ENCODE measurements at regions not wholly inside any gene's neighbourhood (a gene's known extent, or its start where the extent isn't known, plus 50 kb on each side); places are given as distances from the start of the nearest gene placed in this dataset.

- DNase-seq (ENCODE audit: low spot score) (no peak), ATAC-seq (ENCODE audit: low FRiP score) (no peak)
- TF ChIP-seq, protein P1, sequence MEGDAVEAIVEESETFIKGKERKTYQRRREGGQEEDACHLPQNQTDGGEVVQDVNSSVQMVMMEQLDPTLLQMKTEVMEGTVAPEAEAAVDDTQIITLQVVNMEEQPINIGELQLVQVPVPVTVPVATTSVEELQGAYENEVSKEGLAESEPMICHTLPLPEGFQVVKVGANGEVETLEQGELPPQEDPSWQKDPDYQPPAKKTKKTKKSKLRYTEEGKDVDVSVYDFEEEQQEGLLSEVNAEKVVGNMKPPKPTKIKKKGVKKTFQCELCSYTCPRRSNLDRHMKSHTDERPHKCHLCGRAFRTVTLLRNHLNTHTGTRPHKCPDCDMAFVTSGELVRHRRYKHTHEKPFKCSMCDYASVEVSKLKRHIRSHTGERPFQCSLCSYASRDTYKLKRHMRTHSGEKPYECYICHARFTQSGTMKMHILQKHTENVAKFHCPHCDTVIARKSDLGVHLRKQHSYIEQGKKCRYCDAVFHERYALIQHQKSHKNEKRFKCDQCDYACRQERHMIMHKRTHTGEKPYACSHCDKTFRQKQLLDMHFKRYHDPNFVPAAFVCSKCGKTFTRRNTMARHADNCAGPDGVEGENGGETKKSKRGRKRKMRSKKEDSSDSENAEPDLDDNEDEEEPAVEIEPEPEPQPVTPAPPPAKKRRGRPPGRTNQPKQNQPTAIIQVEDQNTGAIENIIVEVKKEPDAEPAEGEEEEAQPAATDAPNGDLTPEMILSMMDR (IDR thresholded peaks at IDR 0.05): no peak
Observed at GRCh38 chr18:24663026-24663425, 202.6 kb downstream of the HRH4 start.

- DNase-seq (ENCODE audit: low spot score) (no peak), ATAC-seq (ENCODE audit: low FRiP score) (no peak)
- TF ChIP-seq, protein P1 (IDR thresholded peaks at IDR 0.05): no peak
Observed at GRCh38 chr18:24669015-24669414, 208.6 kb downstream of the HRH4 start.

GRCh38 chr18:24669502-24669901, 209.1 kb downstream of the HRH4 start:
- DNase-seq (ENCODE audit: low spot score) (no peak), ATAC-seq (ENCODE audit: low FRiP score) (no peak)
- TF ChIP-seq, protein P1 (IDR thresholded peaks at IDR 0.05): no peak

DNA sequence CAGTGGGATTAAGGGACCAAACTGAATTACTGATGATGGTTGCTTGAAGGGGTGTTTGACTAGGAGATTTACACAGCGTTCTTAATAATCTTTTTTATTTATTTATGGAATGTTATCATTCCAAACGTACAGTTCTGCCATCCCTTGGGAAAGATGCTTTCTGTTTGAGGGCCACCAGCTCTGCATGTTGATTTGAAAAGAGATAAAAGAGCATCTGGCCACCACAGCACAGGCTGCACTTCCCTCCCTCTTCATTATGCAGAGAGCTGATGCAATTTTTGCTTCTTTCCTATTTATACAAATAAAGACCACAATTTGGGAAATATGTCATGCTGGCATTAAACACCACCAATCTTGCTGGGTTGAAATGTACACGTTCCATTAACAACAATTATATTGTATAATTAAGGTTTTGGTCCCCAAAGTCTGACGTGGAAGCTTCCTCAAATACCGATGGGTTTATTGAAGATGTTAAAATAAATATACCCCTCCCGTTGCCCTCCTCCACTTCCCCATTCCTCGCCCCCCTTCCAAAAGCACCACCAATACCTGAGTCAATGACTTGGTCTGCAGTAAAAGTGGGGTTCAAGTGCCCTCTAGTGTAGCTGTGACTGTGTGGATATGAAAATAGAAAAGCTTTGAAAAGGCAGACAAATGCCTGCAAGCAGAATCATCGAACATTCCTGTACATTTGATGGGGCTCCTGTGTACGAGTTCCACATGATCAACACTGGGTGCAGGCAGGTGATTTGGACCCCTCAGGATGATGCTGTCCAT, 211.9 kb downstream of the HRH4 start:
- no peak for DNase-seq (ENCODE audit: low spot score)
- TF ChIP-seq, protein P1 (IDR thresholded peaks at IDR 0.05): no peak
- no peak for ATAC-seq (ENCODE audit: low FRiP score)

GRCh38 chr18:24674200-24674599, 213.8 kb downstream of the HRH4 start:
- TF ChIP-seq, protein P1 (IDR thresholded peaks at IDR 0.05): no peak
- DNase-seq (ENCODE audit: low spot score): no peak
- no peak for ATAC-seq (ENCODE audit: low FRiP score)

DNA sequence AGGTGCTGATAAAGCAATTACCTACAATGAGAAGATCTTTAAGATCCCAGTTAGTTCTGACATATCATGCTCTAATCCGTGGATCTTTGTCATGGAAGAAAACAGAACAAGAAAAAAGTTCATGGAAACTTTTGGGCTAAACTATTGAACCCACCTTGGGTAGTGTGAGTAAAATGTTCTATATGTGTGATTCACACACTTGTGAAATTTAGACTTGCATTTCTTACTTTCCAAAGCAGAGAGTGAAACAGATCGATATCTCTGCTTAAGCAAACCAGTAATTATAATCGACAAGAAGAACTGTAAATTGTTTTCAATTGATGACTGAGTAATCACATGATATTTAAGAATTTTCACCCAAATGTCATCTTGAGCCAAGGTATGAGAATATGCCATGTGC, 214.2 kb downstream of the HRH4 start:
- ATAC-seq (ENCODE audit: low FRiP score): no peak
- TF ChIP-seq, protein P1 (IDR thresholded peaks at IDR 0.05): no peak
- DNase-seq (ENCODE audit: low spot score): no peak

DNA sequence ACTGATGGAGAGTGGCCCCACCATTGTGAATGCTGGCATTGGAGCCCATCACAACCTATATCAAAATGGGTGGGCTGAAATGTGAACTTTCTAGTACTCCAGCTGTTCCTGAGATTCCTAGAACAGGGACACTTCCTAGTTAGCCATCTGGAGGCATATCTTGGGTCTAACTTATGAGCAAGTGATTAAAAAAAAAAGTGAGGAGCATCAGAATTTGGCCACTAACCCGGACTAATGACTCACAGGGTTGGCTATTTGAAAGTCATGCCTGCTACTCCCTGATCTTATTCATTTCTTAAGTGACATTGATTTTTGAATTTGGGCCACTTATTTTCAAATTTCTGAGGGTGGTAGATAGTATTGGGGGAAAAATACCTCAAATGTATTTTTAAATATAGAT, 216.6 kb downstream of the HRH4 start:
- ATAC-seq (ENCODE audit: low FRiP score) (no peak), DNase-seq (ENCODE audit: low spot score) (no peak)
- TF ChIP-seq, protein P1 (IDR thresholded peaks at IDR 0.05): no peak
